A549 (cell line): ENCODE measurements at regions not wholly inside any gene's neighbourhood (a gene's known extent, or its start where the extent isn't known, plus 50 kb on each side); places are given as distances from the start of the nearest gene placed in this dataset.

ENCODE experiments used
- ATAC-seq, 2 experiments: fragments of 200-7000 bp in 1 of 2; fragments of >200 bp in 1 of 2; cut with Nextera tagmentation in 1 of 2; cut with Tn5 transposase in 1 of 2; 3 replicates each; pipeline versions ENCODE4 v1.8.0 to v1.9.1; 2018 to 2020; ENCODE audit warnings: mild to moderate bottlenecking in 1 of 2, moderate library complexity in 1 of 2
- CTCF ChIA-PET: fragments of 300-600 bp; sonication (Branson Sonifier 250); formaldehyde crosslinking; extraction: SDS; loops from one replicate; lab custom pipeline; 2021; ENCODE audit warnings: antibody characterized with exemption, inconsistent platforms; lab: Yijun Ruan, JAX
- POLR2A ChIA-PET: fragments of 350-600 bp; formaldehyde crosslinking; extraction: SDS; loops from one replicate; lab custom pipeline; 2021; ENCODE audit warnings: antibody characterized with exemption, inconsistent platforms; lab: Yijun Ruan, JAX
- DNase-seq, 2 experiments: peaks; one replicate each; pipeline versions ENCODE4 v3.0.0 to v3.0.0-alpha.2; 2011 to 2016; ENCODE audit warnings: low read depth in 1 of 2, low spot score in 1 of 2
- FAIRE-seq: peaks from 2 replicates; lab custom pipeline; 2011; peaks lifted over from hg19 to GRCh38; lab: Jason Lieb, UNC
- H3K27ac ChIP-seq, 2 experiments: fragments of >200 bp; sonication (Bioruptor Twin); formaldehyde crosslinking; 3 replicates each; pipeline ENCODE4 v1.5.1; 2016 to 2017
- H3K4me1 ChIP-seq: fragments of >200 bp; sonication (Bioruptor Twin); formaldehyde crosslinking; 3 replicates; pipeline ENCODE4 v1.6.1; 2016
- H3K4me2 ChIP-seq: fragments of >200 bp; sonication (Bioruptor Twin); formaldehyde crosslinking; 3 replicates; pipeline ENCODE4 v1.6.1; 2016
- H3K4me3 ChIP-seq: fragments of >200 bp; sonication (Bioruptor Twin); formaldehyde crosslinking; 3 replicates; pipeline ENCODE4 v1.5.1; 2016
- H3K9me3 ChIP-seq: fragments of >200 bp; sonication (Bioruptor Twin); formaldehyde crosslinking; 3 replicates; pipeline ENCODE4 v1.6.1; 2016
- BCL3 ChIP-seq: fragments of >200 bp; sonication (Bioruptor Twin); formaldehyde crosslinking; IDR thresholded peaks from 3 replicates; pipeline ENCODE4 v1.6.1; 2016
- CBX8 ChIP-seq: fragments of 200-600 bp; sonication (generic); IDR thresholded peaks from 2 replicates; pipeline ENCODE4 v1.6.1; 2016
- CEBPB ChIP-seq, 2 experiments: fragments of >200 bp in 1 of 2; sonication (Bioruptor Twin) in 1 of 2; formaldehyde crosslinking in 1 of 2; IDR thresholded peaks; 2 replicates each; pipeline ENCODE4 v1.6.1; 2012 to 2016
- CHD2 ChIP-seq: fragments of 150-350 bp; IDR thresholded peaks from 2 replicates; pipeline ENCODE4 v1.6.1; 2014; ENCODE audit warnings: low read length; ENCODE audit not compliant: partially characterized antibody
- ELK1 ChIP-seq: fragments of 150-350 bp; IDR thresholded peaks from 2 replicates; pipeline ENCODE4 v1.6.1; 2014; ENCODE audit warnings: low read depth, mild to moderate bottlenecking, low read length
- FOSL2 ChIP-seq, 2 experiments: fragments of 450-650 bp in 1 of 2; fragments of >200 bp in 1 of 2; sonication (Bioruptor Twin) in 1 of 2; formaldehyde crosslinking; IDR thresholded peaks; 2 replicates each; pipeline versions ENCODE4 v1.5.0 to v1.6.1; 2016 to 2020; ENCODE audit warnings: mild to moderate bottlenecking in 1 of 2, moderate library complexity in 1 of 2
- FOXS1 ChIP-seq: fragments of 250-450 bp; sonication (Bioruptor Pico); IDR thresholded peaks from 2 replicates; pipeline ENCODE4 v1.5.0; 2020; ENCODE audit warnings: mild to moderate bottlenecking, moderate library complexity
- HEYL ChIP-seq: fragments of 250-450 bp; sonication (Bioruptor Pico); IDR thresholded peaks from 2 replicates; pipeline ENCODE4 v1.8.0; 2021; ENCODE audit warnings: mild to moderate bottlenecking, moderate library complexity
- HOXA7 ChIP-seq: fragments of 250-450 bp; sonication (Bioruptor Pico); IDR thresholded peaks from 2 replicates; pipeline ENCODE4 v1.5.0; 2020; ENCODE audit warnings: mild to moderate bottlenecking, moderate library complexity
- HOXB13 ChIP-seq: fragments of 250-450 bp; sonication (Bioruptor Pico); IDR thresholded peaks from 2 replicates; pipeline ENCODE4 v1.5.0; 2020; ENCODE audit warnings: low read depth, mild to moderate bottlenecking, moderate library complexity
- MAZ ChIP-seq: fragments of 150-350 bp; IDR thresholded peaks from 2 replicates; pipeline ENCODE4 v1.6.1; 2014; ENCODE audit warnings: antibody characterized with exemption, low read depth, low read length, borderline replicate concordance
- MYC ChIP-seq: IDR thresholded peaks from 2 replicates; pipeline ENCODE4 v1.6.1; 2012; ENCODE audit warnings: mild to moderate bottlenecking, inconsistent platforms, low read length, improper control_type of control experiment, borderline replicate concordance
- NR3C1 ChIP-seq: fragments of >200 bp; sonication (Bioruptor Twin); formaldehyde crosslinking; IDR thresholded peaks from 3 replicates; pipeline ENCODE4 v1.6.1; 2017
- PHF8 ChIP-seq: fragments of 200-600 bp; sonication (generic); IDR thresholded peaks from 2 replicates; pipeline ENCODE4 v1.6.1; 2016; ENCODE audit warnings: low read depth, mild to moderate bottlenecking, antibody characterized with exemption, moderate library complexity, borderline replicate concordance
- POLR2A ChIP-seq: IDR thresholded peaks from 2 replicates; pipeline ENCODE4 v1.6.1; 2012; ENCODE audit warnings: mild to moderate bottlenecking, low read length
- POLR2AphosphoS2 ChIP-seq: conservative IDR thresholded peaks from 2 replicates; pipeline ENCODE4 v1.6.1; 2012; ENCODE audit warnings: low read length, improper control_type of control experiment, inconsistent platforms
- RARB ChIP-seq: fragments of 250-450 bp; sonication (Bioruptor Pico); IDR thresholded peaks from 2 replicates; pipeline ENCODE4 v1.8.0; 2021; ENCODE audit warnings: mild to moderate bottlenecking, moderate library complexity
- RCOR1 ChIP-seq: fragments of 150-350 bp; IDR thresholded peaks from 2 replicates; pipeline ENCODE4 v1.6.1; 2014; ENCODE audit warnings: antibody characterized with exemption, low read length, low read depth
- REST ChIP-seq: fragments of 200-600 bp; sonication (generic); IDR thresholded peaks from 2 replicates; pipeline ENCODE4 v1.6.1; 2016; ENCODE audit warnings: antibody characterized with exemption, mild to moderate bottlenecking, moderate library complexity
- TFCP2L1 ChIP-seq: fragments of 250-450 bp; sonication (Bioruptor Pico); IDR thresholded peaks from 2 replicates; pipeline ENCODE4 v1.5.0; 2021; ENCODE audit warnings: mild to moderate bottlenecking
- USF2 ChIP-seq: fragments of 450-650 bp; IDR thresholded peaks from 2 replicates; pipeline ENCODE4 v1.6.1; 2014; ENCODE audit warnings: antibody characterized with exemption
- WGBS: methylation state at CpG from one replicate; pipeline ENCODE4 v1.1.6; 2017; ENCODE audit errors: missing lambda C conversion rate; 5-methylcytosine and 5-hydroxymethylcytosine counted together

- Histone ChIP-seq H3K27ac (no peak overlapping the region), H3K4me2 (no peak overlapping the region), H3K4me3 (no peak overlapping the region), H3K9me3 (no peaks in the 10 kb centered on the region), H3K4me1 (no peaks in the 10 kb centered on the region)
- DNase-seq: no peak
- ATAC-seq: no peak
- no peak for FAIRE-seq
- CTCF ChIA-PET: no interaction called here
- POLR2A ChIA-PET: no interaction called here
- 84% methylated on average over 3 of the region's 3 CpGs for WGBS
- TF ChIP-seq MYC (no peak), USF2 (no peak), REST (no peak), HOXB13 (CRISPR knock-in tag) (no peak), PHF8 (no peak), FOXS1 (CRISPR knock-in tag) (no peak), ELK1 (no peak), CHD2 (no peak), CBX8 (no peak), HEYL (CRISPR knock-in tag) (no peak), CEBPB (IDR thresholded peaks at IDR 0.05) (no peak), POLR2AphosphoS2 (no peak)
These were observed 86.2 kb upstream of the PTPRK start for GRCh38 chr6:128606611-128607010.

GRCh38 chr6:128605961-128606360, 85.6 kb upstream of the PTPRK start:
- POLR2A ChIA-PET: no interaction called here
- H3K9me3 ChIP-seq: no peaks in the 10 kb centered on the region
- H3K4me1 ChIP-seq: no peaks in the 10 kb centered on the region
- no peak for DNase-seq
- WGBS: 64% methylated on average over 2 of the region's 2 CpGs
- CTCF ChIA-PET: no interaction called here
- TF ChIP-seq RCOR1 (no peak), BCL3 (no peak), HOXA7 (no peak), RARB (CRISPR knock-in tag) (no peak), POLR2A (no peak), NR3C1 (no peak), FOSL2 (IDR thresholded peaks at IDR 0.05) (no peak), FOSL2 (CRISPR knock-in tag; IDR thresholded peaks at IDR 0.05) (no peak), TFCP2L1 (CRISPR knock-in tag) (no peak), MAZ (no peak)
- TF ChIP-seq, all 56 proteins: peak for 0
- H3K4me2 ChIP-seq: no peak overlapping the region
- no peak overlapping the region for H3K27ac ChIP-seq
- no peak for ATAC-seq
- no peak overlapping the region for H3K4me3 ChIP-seq
- FAIRE-seq: no peak
